ENCODE measurements at regions not wholly inside any gene's neighbourhood (a gene's known extent, or its start where the extent isn't known, plus 50 kb on each side); places are given as distances from the start of the nearest gene placed in this dataset.

DNA sequence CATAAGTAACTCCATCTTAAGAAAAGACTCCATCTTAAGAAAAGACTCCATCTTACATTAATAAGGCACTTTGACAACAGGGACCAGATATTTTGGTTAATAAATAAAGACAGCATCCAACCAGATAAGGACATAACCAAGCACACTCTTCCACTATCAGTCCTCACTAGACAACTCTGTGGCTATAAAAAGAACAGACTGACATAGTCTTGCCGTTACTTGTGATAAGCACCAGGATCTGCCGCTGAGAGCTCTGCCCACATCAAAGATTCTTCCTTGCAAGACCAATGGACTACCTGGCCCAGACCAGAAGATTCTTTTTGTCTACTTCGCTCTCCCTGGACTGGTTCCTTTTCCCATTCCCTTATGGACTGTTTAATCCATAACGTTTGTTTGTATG, 667.4 kb downstream of the NYAP2 start:
- no peak for DNase-seq (ENCODE audit: low spot score)
- no peak for TF ChIP-seq CTCF (IDR thresholded peaks at IDR 0.05; ENCODE audit: extremely low read depth, insufficient read depth, missing control alignments)
- in situ Hi-C loops (cut with MboI; ENCODE audit: low pct_unique_long_range_greater_than_20kb, low sequenced_read_pairs, unreplicated experiment), result no loop called here

DNA sequence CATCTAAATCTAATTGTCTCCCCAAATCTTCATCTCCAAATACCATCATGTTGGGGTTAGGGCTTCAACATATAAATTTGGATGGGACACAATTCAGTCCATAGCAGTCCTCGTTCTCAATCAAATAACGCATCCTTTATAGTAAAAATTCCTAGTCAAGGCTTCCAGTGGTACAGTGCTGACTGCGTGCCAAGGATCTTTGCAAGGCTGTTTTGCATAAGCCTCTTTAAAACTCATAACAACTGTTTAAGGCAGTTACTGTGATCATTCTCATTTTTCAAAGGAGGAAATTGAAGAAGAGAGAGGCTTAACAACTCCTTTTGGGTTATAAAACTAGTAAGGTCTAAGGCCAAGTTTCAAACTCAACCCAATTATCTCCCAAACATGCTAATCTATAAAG, 666.9 kb downstream of the NYAP2 start:
- in situ Hi-C loops (cut with MboI; ENCODE audit: low pct_unique_long_range_greater_than_20kb, low sequenced_read_pairs, unreplicated experiment), result no loop called here
- no peak for DNase-seq (ENCODE audit: low spot score)
- no peak for TF ChIP-seq CTCF (IDR thresholded peaks at IDR 0.05; ENCODE audit: extremely low read depth, insufficient read depth, missing control alignments)

DNA sequence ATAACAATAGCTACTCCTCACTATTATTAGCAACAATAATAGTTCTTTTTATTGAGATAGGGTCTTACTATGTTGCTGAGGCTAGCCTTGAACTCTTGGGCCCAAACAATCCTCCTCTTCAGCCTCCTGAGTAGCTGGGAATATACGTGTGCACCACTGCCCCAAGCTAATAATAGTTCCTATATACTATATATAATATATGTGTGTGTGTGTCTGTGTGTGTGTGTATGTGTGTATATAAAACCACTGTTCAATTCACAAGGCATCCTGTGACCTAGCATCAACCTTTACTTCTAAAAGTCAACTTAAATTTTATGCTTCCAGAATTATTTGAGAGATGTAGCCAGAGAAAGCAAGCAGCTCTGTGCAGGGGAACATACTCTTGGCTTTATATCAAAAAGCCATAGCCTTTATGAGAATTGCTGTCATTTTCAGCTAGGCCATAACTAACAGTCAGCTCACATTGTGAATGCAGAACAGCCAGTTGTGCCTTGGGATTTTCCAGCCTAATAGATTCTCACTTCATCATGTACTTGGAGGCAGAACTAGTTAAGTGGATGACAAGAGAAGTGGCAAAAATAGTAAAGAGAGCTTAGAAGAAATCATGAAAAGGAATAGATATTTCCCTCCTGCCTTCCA, 665.5 kb downstream of the NYAP2 start:
- in situ Hi-C loops (cut with MboI; ENCODE audit: low pct_unique_long_range_greater_than_20kb, low sequenced_read_pairs, unreplicated experiment), result no loop called here
- no peak for DNase-seq (ENCODE audit: low spot score)
- no peak for TF ChIP-seq CTCF (IDR thresholded peaks at IDR 0.05; ENCODE audit: extremely low read depth, insufficient read depth, missing control alignments)

DNA sequence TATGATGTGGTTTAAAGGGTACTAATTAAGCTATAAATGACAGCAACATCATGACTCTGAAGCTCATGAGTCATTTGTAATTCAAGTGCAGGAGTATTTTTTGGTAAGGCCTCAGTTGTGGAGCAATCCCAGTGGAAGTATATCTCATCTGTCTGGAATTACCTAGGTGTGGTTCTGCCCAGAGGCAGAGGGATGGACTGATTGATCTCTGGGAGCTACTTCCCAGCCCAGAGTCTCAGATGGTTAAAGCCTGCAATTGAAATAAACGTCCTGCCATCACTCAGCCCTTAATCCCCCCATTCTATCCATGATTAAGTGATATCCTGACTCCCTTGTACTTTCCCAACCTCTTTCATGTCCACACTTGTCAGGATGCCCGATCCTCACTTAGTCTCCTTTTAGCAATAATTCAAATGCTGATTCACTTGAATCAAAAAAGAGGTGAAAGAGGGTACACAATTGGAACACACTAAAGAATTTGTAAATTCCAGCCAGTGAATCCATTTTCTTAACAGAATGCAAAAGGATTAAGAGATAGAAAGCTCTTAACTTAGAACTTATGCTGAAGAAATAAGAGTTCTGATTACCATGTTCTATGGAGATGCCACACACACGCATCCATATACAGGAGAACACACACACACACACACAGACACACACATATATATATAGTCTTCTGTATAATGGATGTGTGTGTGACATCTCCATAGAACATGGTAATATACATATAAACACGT, 664.4 kb downstream of the NYAP2 start:
- in situ Hi-C loops (cut with MboI; ENCODE audit: low pct_unique_long_range_greater_than_20kb, low sequenced_read_pairs, unreplicated experiment), result no loop called here
- DNase-seq (ENCODE audit: low spot score), result no peak
- no peak for TF ChIP-seq CTCF (IDR thresholded peaks at IDR 0.05; ENCODE audit: extremely low read depth, insufficient read depth, missing control alignments)

GRCh38 chr2:226059961-226060627, 660.6 kb downstream of the NYAP2 start:
- DNase-seq (ENCODE audit: low spot score), result no peak
- no peak for TF ChIP-seq CTCF (IDR thresholded peaks at IDR 0.05; ENCODE audit: extremely low read depth, insufficient read depth, missing control alignments)
- in situ Hi-C loops (cut with MboI; ENCODE audit: low pct_unique_long_range_greater_than_20kb, low sequenced_read_pairs, unreplicated experiment), result no loop called here

- DNase-seq (ENCODE audit: low spot score), result no peak
- in situ Hi-C loops (cut with MboI; ENCODE audit: low pct_unique_long_range_greater_than_20kb, low sequenced_read_pairs, unreplicated experiment), result no loop called here
- no peak for TF ChIP-seq CTCF (IDR thresholded peaks at IDR 0.05; ENCODE audit: extremely low read depth, insufficient read depth, missing control alignments)
Measured at GRCh38 chr2:226057914-226058313, 658.4 kb downstream of the NYAP2 start.
